GM10266 (cell line): ENCODE measurements at regions not wholly inside any gene's neighbourhood (a gene's known extent, or its start where the extent isn't known, plus 50 kb on each side); places are given as distances from the start of the nearest gene placed in this dataset.
"Not testable (repeated sequence)": the region's sequence is repeated elsewhere in the genome, so short reads cannot be mapped to it uniquely, and the experiment has no call there.

Experiments used
- DNase-seq: peaks from one replicate; pipeline ENCODE4 v3.0.0; 2012; ENCODE audit errors: extremely low spot score
- CTCF ChIP-seq: IDR thresholded peaks from 2 replicates; pipeline ENCODE4 v1.5.1; 2012; ENCODE audit warnings: mild to moderate bottlenecking, low read depth; ENCODE audit not compliant: control insufficient read depth, insufficient read depth; ENCODE audit errors: missing control alignments

- no peak for DNase-seq
- no peak for TF ChIP-seq CTCF
Measured at GRCh38 chr4:66298569-66298968, 628.3 kb upstream of the EPHA5 start.

DNA sequence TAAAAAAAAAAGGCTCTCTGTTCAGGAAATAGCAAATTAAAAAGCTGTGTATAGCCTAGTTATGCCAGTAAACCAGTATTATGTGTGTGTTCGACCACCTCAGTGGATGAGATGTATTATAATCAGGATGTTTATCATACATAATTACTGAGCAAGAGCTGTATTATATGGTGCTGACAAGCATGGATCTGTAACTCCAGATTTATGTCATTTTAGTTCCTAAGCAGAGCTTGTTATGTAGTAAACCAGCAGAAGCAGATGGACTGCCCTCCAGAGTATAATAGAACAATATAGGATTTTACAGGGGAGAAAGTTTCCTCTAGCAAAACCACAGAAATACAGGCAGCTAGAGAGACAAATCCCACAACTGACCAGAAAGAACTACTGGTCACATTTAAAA, 627.4 kb upstream of the EPHA5 start:
- DNase-seq: no peak
- no peak for TF ChIP-seq CTCF

- DNase-seq: no peak
- no peak for TF ChIP-seq CTCF
Measured at GRCh38 chr4:66294638-66295037, 624.3 kb upstream of the EPHA5 start.

DNA sequence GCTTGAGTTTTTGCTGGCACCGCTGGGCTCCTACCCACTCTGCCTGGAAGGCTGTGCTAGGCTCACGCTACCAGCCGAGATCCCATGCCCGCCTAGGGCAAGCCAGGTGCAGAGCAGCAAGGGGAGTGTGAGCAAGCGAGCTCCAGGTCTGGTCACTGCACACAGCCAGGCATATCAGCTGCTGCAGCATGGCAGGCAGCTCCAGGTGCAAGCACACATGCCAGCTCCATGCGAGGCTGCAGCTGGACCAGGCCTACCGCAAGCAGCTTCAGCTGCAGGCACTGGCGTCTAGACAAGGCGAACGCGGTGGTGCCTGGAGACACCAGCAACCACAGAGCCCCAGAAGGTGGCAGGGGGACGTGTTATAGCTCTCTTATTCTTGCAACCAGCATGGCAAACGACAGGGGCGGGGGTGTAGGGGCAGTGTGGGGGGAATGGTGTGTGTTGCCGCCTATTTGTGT, 614.7 kb upstream of the EPHA5 start:
- TF ChIP-seq CTCF: no peak
- no peak for DNase-seq

DNA sequence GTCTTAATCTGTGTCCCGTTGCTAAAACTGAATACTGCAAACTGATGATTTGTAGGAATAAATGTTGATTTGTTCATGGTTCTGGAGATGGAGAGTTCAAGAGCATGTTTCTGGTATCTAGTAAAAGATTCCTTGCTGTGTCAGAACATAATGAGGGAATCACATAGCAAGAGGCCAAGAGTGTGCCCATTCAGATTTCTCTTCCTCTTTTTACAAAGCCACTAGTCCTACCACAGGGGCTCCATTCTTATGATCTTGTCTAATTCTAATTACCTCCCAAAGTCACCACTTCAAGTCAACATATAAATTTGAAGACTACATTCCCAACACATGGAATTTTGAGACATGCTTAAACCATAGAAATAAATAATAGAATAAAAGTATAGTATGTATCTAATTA, 608.8 kb upstream of the EPHA5 start:
- TF ChIP-seq CTCF: no peak
- DNase-seq: no peak

DNA sequence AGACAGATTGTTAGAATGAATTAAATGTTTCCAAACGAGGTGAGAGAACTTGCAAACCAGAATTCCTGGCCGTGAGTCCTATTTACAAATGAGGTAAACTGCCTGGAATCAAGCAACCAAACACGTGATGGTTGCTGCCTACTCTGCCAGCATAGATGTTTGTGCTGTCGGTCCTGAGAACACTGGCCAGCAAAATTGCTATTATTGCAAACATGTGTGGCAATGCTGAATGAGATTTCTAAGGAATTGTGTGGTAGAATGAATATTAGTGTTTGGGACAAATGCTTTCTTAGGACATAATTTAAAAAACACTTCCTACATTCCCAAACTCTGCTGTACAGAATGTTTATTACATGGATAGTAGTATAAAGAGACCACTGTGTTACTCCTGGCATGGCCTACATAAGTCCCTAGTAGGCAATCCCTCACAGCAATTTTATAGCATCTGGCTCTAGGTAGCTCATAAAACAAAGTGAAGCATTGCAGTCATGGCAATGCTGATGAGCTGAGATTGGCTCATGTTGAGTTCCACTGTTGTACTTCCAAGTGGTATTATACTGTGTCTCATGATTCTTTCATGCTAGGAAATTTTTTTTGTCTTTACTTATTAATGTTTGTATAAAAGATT, 605.2 kb upstream of the EPHA5 start:
- DNase-seq: no peak
- TF ChIP-seq CTCF: no peak

DNA sequence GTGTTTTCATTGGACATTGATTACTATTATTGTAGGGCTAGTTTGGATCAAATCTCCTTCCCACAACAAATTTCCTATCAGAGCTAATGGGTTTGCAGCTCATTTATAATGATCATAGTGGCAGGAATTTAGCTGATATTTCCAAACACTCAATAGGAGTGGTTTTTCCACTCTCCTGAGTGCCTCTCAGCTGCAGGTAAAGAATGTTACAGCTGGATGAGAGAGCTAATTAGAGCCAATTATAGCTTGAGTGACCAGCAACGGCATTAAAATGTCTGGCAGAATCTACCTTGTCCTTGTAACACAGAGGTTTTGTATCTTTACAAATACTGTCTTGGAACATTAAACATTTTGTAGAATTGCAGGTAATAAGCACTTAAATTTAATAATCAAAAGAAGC, 602.8 kb upstream of the EPHA5 start:
- TF ChIP-seq CTCF: no peak
- DNase-seq: no peak

GRCh38 chr4:66270356-66270755, 600.1 kb upstream of the EPHA5 start:
- DNase-seq: not testable (repeated sequence)

DNA sequence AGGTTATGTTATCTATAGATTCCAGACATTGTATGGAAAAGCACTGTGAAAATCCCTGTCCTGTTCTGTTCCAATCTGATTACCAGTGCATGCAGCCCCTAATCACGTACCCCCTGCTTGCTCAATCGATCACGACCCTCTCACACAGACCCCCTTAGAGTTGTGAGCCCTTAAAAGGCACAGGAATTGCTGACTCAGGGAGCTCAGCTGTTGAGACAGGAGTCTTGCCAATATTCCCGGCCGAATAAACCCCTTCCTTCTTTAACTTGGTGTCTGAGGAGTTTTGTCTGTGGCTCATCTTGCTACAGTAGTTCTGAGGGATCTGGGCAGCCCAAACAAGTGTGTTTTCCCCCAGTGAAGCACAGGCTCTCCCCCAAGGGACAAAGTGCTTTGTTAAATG, 596.3 kb upstream of the EPHA5 start:
- DNase-seq: not testable (repeated sequence)
